Progenitor cell of endocrine pancreas (in vitro differentiated cells): ENCODE measurements at regions not wholly inside any gene's neighbourhood (a gene's known extent, or its start where the extent isn't known, plus 50 kb on each side); places are given as distances from the start of the nearest gene placed in this dataset.

Source experiments
- DNase-seq: peaks from one replicate; pipeline ENCODE4 v3.0.0; 2021; ENCODE audit warnings: low spot score; ENCODE audit not compliant: unreplicated experiment
- H3K27ac Mint-ChIP-seq: 2 replicates; pipeline ENCODE4 v1.8.0; 2021; ENCODE audit warnings: mild to moderate bottlenecking, moderate library complexity, mixed read lengths
- H3K27me3 Mint-ChIP-seq: 2 replicates; pipeline ENCODE4 v1.8.0; 2021; ENCODE audit warnings: mixed read lengths
- H3K36me3 Mint-ChIP-seq: 2 replicates; pipeline ENCODE4 v1.8.0; 2022; ENCODE audit warnings: mixed read lengths; ENCODE audit not compliant: insufficient read depth
- H3K4me1 Mint-ChIP-seq: 2 replicates; pipeline ENCODE4 v1.8.0; 2021; ENCODE audit warnings: low read depth, mixed read lengths
- H3K4me3 Mint-ChIP-seq: 2 replicates; pipeline ENCODE4 v1.8.0; 2021; ENCODE audit warnings: low read depth, mild to moderate bottlenecking, moderate library complexity, mixed read lengths
- H3K9me3 Mint-ChIP-seq: 2 replicates; pipeline ENCODE4 v1.8.0; 2021; ENCODE audit warnings: low read depth, mixed read lengths
- TF ChIP-seq, protein P1 (sequence below): fragments of 200-600 bp; sonication (generic); IDR thresholded peaks from one replicate; pipeline ENCODE4 v1.5.0; 2021; ENCODE audit warnings: antibody characterized with exemption, mild to moderate bottlenecking; ENCODE audit not compliant: unreplicated experiment

GRCh38 chr16:54584121-54584520, 297.5 kb upstream of the IRX3 start:
- TF ChIP-seq, protein P1, sequence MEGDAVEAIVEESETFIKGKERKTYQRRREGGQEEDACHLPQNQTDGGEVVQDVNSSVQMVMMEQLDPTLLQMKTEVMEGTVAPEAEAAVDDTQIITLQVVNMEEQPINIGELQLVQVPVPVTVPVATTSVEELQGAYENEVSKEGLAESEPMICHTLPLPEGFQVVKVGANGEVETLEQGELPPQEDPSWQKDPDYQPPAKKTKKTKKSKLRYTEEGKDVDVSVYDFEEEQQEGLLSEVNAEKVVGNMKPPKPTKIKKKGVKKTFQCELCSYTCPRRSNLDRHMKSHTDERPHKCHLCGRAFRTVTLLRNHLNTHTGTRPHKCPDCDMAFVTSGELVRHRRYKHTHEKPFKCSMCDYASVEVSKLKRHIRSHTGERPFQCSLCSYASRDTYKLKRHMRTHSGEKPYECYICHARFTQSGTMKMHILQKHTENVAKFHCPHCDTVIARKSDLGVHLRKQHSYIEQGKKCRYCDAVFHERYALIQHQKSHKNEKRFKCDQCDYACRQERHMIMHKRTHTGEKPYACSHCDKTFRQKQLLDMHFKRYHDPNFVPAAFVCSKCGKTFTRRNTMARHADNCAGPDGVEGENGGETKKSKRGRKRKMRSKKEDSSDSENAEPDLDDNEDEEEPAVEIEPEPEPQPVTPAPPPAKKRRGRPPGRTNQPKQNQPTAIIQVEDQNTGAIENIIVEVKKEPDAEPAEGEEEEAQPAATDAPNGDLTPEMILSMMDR, result no peak
- no peak for DNase-seq
- H3K27ac Mint-ChIP-seq, result no peak overlapping the region
- H3K4me1 Mint-ChIP-seq, result peaks cover 7% of the 10 kb centered on the region
- H3K36me3 Mint-ChIP-seq, result no peaks in the 10 kb centered on the region
- H3K4me3 Mint-ChIP-seq, result no peak overlapping the region
- H3K27me3 Mint-ChIP-seq, result peaks cover 26% of the 10 kb centered on the region
- H3K9me3 Mint-ChIP-seq, result no peaks in the 10 kb centered on the region

GRCh38 chr16:54582631-54583250, 296.2 kb upstream of the IRX3 start:
- H3K4me3 Mint-ChIP-seq, result no peak overlapping the region
- peaks cover 27% of the 10 kb centered on the region for H3K27me3 Mint-ChIP-seq
- TF ChIP-seq, protein P1, result no peak
- no peaks in the 10 kb centered on the region for H3K9me3 Mint-ChIP-seq
- peaks cover 7% of the 10 kb centered on the region for H3K4me1 Mint-ChIP-seq
- DNase-seq, result no peak
- H3K27ac Mint-ChIP-seq, result no peak overlapping the region
- no peaks in the 10 kb centered on the region for H3K36me3 Mint-ChIP-seq

- Mint-ChIP-seq H3K4me1 (peaks cover 1% of the 10 kb centered on the region), H3K9me3 (no peaks in the 10 kb centered on the region), H3K27ac (no peak overlapping the region), H3K36me3 (no peaks in the 10 kb centered on the region), H3K27me3 (peaks cover 43% of the 10 kb centered on the region), H3K4me3 (no peak overlapping the region)
- TF ChIP-seq, protein P1, result no peak
- DNase-seq, result no peak
These were observed 292.6 kb upstream of the IRX3 start for GRCh38 chr16:54579106-54579728.

GRCh38 chr16:54577651-54578128, 291.1 kb upstream of the IRX3 start:
- H3K36me3 Mint-ChIP-seq, result no peaks in the 10 kb centered on the region
- TF ChIP-seq, protein P1, result no peak
- no peak overlapping the region for H3K27ac Mint-ChIP-seq
- H3K4me3 Mint-ChIP-seq, result no peak overlapping the region
- DNase-seq, result no peak
- H3K27me3 Mint-ChIP-seq, result peaks cover 43% of the 10 kb centered on the region
- H3K9me3 Mint-ChIP-seq, result no peaks in the 10 kb centered on the region
- H3K4me1 Mint-ChIP-seq, result no peaks in the 10 kb centered on the region

DNA sequence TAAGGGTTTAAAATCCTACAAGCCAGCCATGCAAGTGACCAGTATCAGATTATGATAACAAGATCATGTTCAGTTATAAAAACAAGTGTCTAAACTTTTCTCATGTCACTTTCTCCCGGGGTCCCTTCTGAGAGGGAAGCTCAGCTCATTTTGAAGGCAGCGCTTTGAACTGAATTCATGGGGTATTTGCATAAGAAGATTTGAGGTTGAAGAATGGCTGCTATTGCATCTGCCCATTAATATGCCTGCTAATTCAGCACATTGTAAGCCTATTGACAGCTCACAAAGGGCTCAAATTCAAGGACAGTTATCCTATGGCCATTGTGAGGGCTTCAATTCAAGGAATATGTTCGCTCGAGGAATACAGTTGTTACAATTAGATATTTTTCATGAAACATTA, 290.2 kb upstream of the IRX3 start:
- no peak for DNase-seq
- H3K4me3 Mint-ChIP-seq, result no peak overlapping the region
- no peaks in the 10 kb centered on the region for H3K4me1 Mint-ChIP-seq
- H3K36me3 Mint-ChIP-seq, result no peaks in the 10 kb centered on the region
- H3K9me3 Mint-ChIP-seq, result no peaks in the 10 kb centered on the region
- no peak overlapping the region for H3K27ac Mint-ChIP-seq
- peaks cover 43% of the 10 kb centered on the region for H3K27me3 Mint-ChIP-seq
- TF ChIP-seq, protein P1, result no peak
